ENCODE measurements at regions not wholly inside any gene's neighbourhood (a gene's known extent, or its start where the extent isn't known, plus 50 kb on each side); places are given as distances from the start of the nearest gene placed in this dataset.
"Not testable (repeated sequence)": the region's sequence is repeated elsewhere in the genome, so short reads cannot be mapped to it uniquely, and the experiment has no call there.

DNA sequence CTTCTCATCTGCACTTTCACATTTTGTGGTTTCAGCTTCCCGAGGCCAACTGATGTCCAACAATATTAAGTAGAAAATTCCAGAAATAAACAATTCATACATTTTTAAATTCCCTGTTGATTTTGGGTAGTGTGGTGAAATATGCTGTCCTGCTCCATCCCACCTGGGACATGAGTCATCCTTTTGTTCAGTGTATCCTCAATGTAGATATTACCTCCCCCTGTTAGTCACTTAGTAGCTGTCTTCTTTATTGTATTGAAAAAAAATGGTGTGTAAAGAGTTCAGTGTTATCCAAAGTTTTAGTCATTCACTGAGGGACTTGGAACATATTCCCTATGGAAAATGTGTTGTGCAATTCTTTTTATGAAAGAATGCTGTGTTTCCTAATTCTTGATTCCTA is 348.1 kb downstream of the SOCS6 start:
- DNase-seq, result no peak

- DNase-seq, result no peak
Observed at GRCh38 chr18:70634576-70635147, 345.8 kb downstream of the SOCS6 start.

DNA sequence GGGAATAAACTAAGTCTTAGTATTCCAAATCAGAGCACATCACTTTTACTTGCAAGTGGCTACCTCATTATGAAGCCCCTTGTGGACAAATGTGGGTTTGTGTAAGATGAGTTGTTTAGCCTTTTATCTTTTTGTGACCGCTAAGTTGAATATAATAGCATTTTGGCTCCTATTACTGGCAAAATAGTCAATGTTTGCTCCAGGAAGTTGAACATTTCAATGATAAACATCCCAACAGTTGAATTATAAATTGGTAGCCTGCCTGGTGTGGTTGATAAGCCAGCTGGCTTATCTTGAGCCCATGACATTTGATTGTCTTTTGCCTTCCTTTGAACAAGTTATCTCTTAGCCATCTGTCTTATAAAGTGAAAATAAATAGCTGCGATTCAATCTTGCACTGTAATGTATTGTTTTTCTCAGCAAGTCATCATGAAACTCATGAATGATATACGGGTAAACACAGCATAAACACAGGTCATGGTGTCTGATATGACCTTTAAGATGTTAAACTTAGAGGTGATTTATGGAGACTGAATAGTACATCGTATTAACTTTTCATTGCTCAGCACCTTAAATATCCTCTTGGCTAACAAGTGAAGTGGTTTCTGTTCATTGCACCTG is 338.4 kb downstream of the SOCS6 start:
- no peak for DNase-seq

DNA sequence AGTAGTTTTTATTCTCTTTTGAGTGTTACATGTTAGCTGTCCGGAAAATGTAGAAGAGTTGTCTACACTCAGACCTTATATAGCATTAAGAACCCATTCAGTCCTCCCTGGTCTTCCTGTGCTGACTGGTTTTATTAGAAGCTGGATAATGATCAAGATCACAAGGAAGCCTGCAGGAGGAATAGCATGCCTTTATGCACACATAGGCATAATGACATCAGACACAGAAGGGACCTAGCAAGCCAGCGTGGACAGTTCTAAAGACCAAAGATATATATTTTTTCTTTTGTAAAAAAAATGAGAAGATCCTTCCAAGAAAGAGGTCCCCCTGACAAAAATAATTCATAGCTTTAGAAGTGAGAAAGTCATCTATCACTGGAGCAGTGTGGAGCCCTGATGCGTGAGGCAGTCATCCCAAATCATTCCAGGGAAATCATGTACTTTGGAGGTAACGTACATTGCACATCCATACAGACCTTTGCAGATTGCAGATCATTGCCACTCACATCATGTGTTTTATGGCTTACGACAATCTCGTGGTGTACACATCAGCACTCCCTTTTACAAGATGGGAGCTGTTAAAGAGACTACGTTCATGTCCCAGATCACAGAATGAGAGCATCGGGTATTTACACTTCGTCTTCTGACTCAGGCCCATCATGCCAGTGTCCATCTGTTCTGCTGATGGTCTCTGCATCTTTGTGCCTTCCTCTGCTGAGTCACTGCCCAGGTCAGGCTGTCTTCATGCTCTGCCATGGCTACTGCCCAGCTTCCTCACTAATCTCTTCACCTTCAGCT is 334.0 kb downstream of the SOCS6 start:
- no peak for DNase-seq

- no peak for DNase-seq
Observed at GRCh38 chr18:70621710-70622109, 332.9 kb downstream of the SOCS6 start.

GRCh38 chr18:70620837-70621612 is 332.2 kb downstream of the SOCS6 start:
- DNase-seq, result no peak

DNA sequence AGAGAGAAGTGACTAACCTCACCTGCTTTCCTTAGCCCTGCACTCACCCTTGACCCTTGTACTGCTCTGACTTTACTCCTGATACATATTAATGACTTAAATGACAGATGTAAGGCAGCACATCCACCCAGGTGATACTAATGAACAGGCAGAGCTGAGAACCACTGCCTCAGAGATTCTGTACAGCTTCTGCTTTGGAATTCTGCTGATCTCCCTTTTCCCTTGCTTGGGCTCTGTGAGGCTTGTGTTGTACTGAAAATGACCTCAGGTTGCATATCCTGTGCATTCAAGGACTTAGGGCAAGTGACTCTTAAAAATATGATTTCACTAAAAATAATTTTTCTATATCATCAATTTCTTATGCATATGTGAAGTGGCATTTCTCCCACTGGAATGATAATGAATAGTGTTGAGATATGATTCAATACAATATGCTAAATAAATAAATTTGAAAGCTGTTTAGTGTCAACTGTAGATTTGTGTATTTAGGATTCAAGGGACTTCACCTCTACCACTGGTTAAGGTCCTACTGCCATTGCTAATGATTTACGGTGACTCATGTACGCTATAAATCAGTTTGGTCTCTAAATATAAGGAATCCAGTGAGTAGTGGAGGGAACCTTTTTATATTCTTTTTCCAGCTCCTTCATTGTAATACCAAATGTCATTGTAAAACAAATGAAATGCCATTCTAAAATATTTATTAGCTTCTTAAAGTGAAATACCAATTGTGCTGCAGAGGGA is 328.3 kb downstream of the SOCS6 start:
- no peak for DNase-seq

DNA sequence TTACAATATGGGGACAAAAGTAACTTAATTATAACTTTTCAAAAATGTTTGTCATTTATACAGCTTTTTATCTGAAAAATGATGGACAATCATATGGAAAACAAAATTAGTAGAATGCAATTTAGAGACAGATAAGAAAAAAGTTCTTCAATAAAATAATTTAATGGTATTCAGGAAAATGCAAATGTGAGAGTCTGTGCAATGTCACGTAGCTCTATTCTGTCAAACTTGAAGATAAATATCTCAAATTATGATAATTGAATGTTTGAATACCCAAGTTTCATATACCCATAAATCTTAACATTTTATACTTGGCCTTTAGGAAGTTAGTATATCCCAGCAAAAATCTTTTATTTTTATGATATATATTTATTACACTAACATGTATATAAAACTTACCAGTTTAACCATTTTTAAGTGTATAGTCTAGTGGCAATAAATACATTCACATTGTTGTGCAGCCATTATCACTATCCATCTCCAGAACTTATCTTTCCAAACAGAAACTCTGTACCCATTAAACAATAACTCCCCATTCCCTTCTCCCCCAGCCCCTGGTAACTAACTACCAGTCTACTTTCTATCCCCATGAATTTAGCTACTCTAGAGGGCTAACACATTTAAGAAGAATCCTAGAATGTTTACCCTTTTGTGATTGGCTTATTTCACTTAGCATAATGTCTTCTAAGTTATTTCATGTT is 311.5 kb downstream of the SOCS6 start:
- no peak for DNase-seq

- DNase-seq, result no peak
Observed at GRCh38 chr18:70598406-70598805, 309.6 kb downstream of the SOCS6 start.

GRCh38 chr18:70582981-70583380 is 294.1 kb downstream of the SOCS6 start:
- no peak for DNase-seq

- DNase-seq, result no peak
Observed at GRCh38 chr18:70578480-70578879, 289.6 kb downstream of the SOCS6 start.

DNA sequence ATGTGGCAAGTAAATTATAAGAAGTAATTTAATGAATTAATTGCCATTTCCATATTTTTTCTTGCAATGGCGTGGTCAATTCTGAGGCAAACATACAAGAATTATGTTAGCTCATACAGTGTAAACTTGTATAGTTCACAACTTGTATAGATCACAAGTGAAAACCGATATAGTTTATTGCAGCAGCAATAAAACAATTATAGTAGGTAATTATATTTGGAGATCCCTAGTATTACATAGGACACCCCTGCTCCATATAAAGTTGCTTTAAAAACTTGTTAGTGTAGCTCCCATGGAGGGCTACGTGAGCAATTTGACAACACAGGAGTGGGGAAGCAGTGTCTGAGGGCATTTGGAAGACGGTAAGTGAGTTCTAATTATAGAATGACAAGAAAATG is 288.2 kb downstream of the SOCS6 start:
- no peak for DNase-seq

DNA sequence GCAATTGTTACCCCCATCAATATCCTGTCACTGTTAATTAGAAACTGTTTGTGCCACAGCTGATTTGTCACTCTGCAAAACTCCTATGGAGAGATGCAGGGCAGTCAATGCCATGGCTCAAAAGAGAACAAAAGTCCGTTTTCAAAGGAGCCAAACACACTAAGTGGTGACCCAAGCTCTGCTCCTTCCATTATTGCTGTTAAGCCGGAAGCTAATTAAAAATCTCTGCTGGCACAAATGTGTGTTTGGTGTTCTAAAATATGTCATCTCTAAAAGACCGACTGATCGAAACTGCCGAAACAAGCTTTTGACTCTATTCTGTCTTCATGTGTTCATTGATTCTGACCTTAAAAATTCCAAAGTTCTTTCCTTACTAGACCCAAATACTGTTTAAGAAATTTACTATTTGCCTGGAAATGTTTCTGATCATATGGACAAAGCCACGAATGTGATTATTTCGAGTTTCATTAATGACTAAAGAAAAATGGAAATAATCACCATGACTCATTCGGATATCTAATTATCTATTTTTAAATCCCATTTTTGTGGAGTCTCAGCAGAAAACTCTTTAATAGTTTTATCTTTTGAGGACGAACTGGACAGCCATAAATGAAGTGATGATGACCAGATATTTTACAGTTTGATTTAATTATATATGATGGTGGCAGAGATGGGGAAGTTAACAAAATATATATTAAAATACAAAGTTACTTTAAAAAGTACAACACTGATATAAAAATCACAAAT is 287.6 kb downstream of the SOCS6 start:
- no peak for DNase-seq

GRCh38 chr18:70574951-70575350 is 286.1 kb downstream of the SOCS6 start:
- DNase-seq, result not testable (repeated sequence)

DNA sequence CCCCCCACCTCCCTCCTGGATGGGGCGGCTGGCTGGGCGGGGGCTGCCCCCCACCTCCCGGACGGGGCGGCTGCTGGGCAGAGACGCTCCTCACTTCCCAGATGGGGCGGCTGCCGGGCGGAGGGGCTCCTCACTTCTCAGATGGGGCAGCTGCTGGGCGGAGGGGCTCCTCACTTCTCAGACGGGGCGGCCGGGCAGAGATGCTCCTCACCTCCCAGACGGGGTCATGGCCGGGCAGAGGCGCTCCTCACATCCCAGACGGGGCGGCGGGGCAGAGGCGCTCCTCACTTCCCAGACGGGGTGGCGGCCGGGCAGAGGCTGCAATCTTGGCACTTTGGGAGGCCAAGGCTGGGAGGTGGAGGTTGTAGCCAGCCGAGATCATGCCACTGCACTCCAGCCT is 280.8 kb downstream of the SOCS6 start:
- not testable (repeated sequence) for DNase-seq

DNA sequence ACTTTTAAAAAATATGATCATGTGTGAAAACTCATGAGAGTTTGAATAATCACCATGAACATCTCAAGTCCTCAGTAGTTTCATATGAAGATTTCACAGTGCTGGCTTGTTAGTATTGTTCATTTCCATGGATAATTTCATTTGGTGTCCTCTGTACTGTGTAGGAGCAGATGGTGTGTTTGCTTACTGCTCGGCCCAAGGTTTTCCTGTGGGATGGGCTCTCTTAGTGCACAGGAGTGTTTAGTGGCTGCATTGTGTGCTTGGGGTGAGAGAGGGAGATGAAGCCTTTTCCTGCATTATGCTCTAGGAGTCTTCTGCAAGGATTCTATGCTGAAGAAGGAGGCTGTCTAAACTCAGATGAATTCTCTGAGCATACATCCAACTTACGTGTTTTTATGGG is 270.6 kb downstream of the SOCS6 start:
- DNase-seq, result no peak

GRCh38 chr18:70558371-70558770 is 269.5 kb downstream of the SOCS6 start:
- no peak for DNase-seq

DNA sequence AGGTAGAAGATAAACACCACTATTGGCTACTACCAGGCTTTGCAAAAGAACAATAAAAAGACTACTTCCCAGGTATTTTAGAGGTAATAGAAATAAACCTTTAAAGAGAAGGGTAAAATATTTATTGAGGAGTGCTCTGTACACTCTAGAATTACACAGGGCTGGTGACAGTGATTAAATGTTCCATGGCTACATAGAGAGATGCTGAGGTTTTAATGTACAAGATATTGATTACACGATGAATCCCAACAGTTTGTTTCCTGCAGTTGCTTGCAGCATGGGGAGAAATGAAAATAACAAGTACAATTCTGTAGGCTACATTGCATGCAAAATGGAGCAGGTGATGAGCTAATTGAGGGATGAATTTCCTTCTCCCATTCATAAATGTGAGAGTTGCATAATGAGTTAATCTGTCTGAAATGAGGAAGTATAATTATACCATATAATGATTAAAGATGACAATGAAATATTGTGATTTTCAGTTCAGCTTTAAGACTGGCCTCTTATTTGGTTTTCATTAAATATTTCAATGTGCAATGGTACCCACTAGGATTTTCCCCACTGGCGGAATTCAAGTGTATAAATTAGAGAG is 266.1 kb downstream of the SOCS6 start:
- DNase-seq, result no peak

DNA sequence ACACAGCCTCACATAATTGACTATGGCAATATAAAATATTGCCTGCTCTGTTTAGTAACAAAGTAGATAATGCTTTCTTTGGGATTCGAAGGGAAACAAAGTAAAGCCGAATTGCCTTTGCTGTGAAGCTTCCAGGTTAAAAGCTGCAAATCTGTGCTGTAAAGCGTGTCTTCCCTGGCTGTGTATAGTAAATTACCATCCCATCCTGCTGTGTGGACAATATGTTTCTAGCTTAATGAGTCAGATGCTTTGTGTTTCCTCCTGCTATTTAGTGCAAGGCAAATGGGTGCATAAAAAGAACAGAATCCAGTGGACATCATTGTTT is 265.1 kb downstream of the SOCS6 start:
- no peak for DNase-seq

DNA sequence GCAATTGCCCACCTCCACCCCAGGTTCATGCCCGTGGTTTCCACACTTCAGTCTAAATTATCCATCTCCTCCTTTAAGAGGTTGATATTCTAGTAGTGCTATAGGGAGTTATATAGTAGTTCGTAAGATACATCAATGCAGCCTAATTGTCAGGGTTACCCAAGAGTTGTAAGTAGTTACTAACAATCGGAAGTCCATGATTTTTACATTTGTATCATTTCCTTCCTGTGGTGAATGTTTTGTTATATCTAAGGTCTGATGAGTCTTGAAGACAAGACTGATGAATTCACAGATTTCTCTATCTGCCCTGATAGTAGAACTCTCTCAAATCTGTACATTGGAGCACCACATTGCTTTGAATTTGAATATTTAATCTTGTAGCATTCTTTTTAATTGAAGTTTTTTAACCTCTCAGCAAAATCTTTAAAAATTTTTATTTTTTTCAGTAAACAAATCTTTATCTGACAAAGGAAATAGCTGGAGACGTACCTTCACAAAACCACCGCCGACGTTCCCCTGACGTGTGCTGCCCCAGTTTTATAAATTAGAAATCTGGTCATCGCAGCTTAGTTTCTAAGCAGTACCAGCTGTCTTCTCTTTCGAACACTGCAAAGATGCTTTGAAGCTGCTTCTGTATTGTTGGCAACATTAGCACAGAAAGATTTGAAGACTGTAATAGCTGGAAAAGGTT is 264.5 kb downstream of the SOCS6 start:
- DNase-seq, result no peak
